Endothelial cell (in vitro differentiated cells): ENCODE measurements at regions not wholly inside any gene's neighbourhood (a gene's known extent, or its start where the extent isn't known, plus 50 kb on each side); places are given as distances from the start of the nearest gene placed in this dataset.

Source experiments
- DNase-seq: peaks from one replicate; pipeline ENCODE4 v3.0.0; 2021; ENCODE audit warnings: low spot score
- H3K27ac Mint-ChIP-seq: one replicate; pipeline ENCODE4 v1.8.0; 2021; ENCODE audit warnings: mixed read lengths, inconsistent platforms; ENCODE audit not compliant: unreplicated experiment
- H3K27me3 Mint-ChIP-seq: one replicate; pipeline ENCODE4 v1.8.0; 2021; ENCODE audit warnings: mild to moderate bottlenecking, moderate library complexity, mixed read lengths, inconsistent platforms; ENCODE audit not compliant: unreplicated experiment
- H3K36me3 Mint-ChIP-seq: one replicate; pipeline ENCODE4 v1.8.0; 2021; ENCODE audit warnings: mild to moderate bottlenecking, low read depth, mixed read lengths, inconsistent platforms; ENCODE audit not compliant: unreplicated experiment
- H3K4me1 Mint-ChIP-seq: one replicate; pipeline ENCODE4 v1.8.0; 2021; ENCODE audit warnings: mild to moderate bottlenecking, mixed read lengths, inconsistent platforms; ENCODE audit not compliant: unreplicated experiment
- H3K4me3 Mint-ChIP-seq: one replicate; pipeline ENCODE4 v1.8.0; 2021; ENCODE audit warnings: mild to moderate bottlenecking, mixed read lengths, inconsistent platforms; ENCODE audit not compliant: unreplicated experiment
- H3K9me3 Mint-ChIP-seq: one replicate; pipeline ENCODE4 v1.8.0; 2021; ENCODE audit warnings: mixed read lengths, inconsistent platforms; ENCODE audit not compliant: unreplicated experiment
- CTCF ChIP-seq: fragments of 200-600 bp; sonication (generic); IDR thresholded peaks from one replicate; pipeline ENCODE4 v1.5.0; 2021; ENCODE audit warnings: antibody characterized with exemption; ENCODE audit not compliant: unreplicated experiment

GRCh38 chr11:123245567-123245966 lies 50.5 kb upstream of the CLMP start:
- Mint-ChIP-seq H3K9me3 (no peaks in the 10 kb centered on the region), H3K27me3 (peaks cover 4% of the 10 kb centered on the region), H3K27ac (no peak overlapping the region), H3K4me3 (no peak overlapping the region), H3K36me3 (no peaks in the 10 kb centered on the region), H3K4me1 (peaks cover 24% of the 10 kb centered on the region)
- no peak for TF ChIP-seq CTCF
- DNase-seq: no peak
